ENCODE measurements at regions not wholly inside any gene's neighbourhood (a gene's known extent, or its start where the extent isn't known, plus 50 kb on each side); places are given as distances from the start of the nearest gene placed in this dataset.
A peak's percentile ranks its signal among the peaks of the same experiment; 100 is the strongest.

DNA sequence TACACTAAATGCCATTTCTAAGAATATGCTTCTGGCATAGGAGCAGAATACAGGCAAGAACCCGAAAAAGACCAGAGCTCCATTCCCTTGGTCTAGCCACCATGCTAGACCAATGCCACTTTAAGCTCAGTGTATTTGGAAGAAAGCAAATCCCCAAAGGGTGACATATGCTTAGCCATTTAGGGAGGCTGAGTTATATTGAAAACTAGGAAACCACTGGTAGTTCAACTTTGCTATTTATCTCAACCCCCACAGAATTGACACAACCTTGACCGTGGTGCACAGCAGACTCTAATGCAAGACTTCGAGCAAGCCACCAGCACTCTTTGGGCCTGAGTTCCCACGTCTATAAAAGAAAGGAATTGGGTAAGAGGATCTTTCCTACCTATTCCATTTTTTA, 167.9 kb downstream of the ADSS2 start:
- no peak for DNase-seq
- 86% methylated on average over 4 of the region's 4 CpGs for WGBS
- Histone ChIP-seq H2BK12ac (ENCODE audit: low read length in 2 of 2) (no peak overlapping the region), H3K27ac (ENCODE audit: low read length, poor library complexity, severe bottlenecking) (no peak overlapping the region), H3K14ac (ENCODE audit: low read length in 2 of 2) (no peak overlapping the region), H3K4me3 (ENCODE audit: insufficient read depth in 1 of 2, low read depth in 1 of 2, low read length in 2 of 2) (no peak overlapping the region), H2BK5ac (ENCODE audit: low read depth, low read length, poor library complexity, severe bottlenecking) (no peak overlapping the region), H3K4me1 (ENCODE audit: control insufficient read depth, insufficient read depth, low read depth, low read length) (peaks cover 2% of the 10 kb centered on the region), H3K79me1 (replicated peaks; ENCODE audit: low read length, poor library complexity, severe bottlenecking) (no peaks in the 10 kb centered on the region), H3K9me3 (ENCODE audit: control insufficient read depth, low read length) (peaks cover 2% of the 10 kb centered on the region), H3K4me2 (ENCODE audit: low read length, poor library complexity, severe bottlenecking) (no peak overlapping the region), H3K23ac (ENCODE audit: low read length in 2 of 2) (no peak overlapping the region), H3K9ac (ENCODE audit: low read length) (no peak overlapping the region), H3K27me3 (ENCODE audit: control insufficient read depth in 1 of 2, insufficient read depth in 1 of 2, low read length in 2 of 2) (no peaks in the 10 kb centered on the region), H2AFZ (ENCODE audit: low read depth, low read length) (no peak overlapping the region), H4K91ac (ENCODE audit: low read length) (no peak overlapping the region), H3K4ac (ENCODE audit: low read depth in 1 of 2, low read length in 2 of 2) (no peak overlapping the region), H3K36me3 (ENCODE audit: control insufficient read depth in 1 of 2, insufficient read depth in 2 of 2, low read depth in 1 of 2, low read length in 2 of 2) (peaks cover 0 to 3% of the 10 kb centered on the region in 2 experiments), H2AK5ac (ENCODE audit: low read length, severe bottlenecking) (no peak overlapping the region), H4K8ac (ENCODE audit: low read length) (no peak overlapping the region), H2BK120ac (ENCODE audit: low read depth, low read length) (no peak overlapping the region), H2BK15ac (ENCODE audit: low read depth, poor library complexity, severe bottlenecking) (no peak overlapping the region), H3K18ac (ENCODE audit: low read depth in 1 of 2, low read length in 2 of 2) (no peak overlapping the region)

DNA sequence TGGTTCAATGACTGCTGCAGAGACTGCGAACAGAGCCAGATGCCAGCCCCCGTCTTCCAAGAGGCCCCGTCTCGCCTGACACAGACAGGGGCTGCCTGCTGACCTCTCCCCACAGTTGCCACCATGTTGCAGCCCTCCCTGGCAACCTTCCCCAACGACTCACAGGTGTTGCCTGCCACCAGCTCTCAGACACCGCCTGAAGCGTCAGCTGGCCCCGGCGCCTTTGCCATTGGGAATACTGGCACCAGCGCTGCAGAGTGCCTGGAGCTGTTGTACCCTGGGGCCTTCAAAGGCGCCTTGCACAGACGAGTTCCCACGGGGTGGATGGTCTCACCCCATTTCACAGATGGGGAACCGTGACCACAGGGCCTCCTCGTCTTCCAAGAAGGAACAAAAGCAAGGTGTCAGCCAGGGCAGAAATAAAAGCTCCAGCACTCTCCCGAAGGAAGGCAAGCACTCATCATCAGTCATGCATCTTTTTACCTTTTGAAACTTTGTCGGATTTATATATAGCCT, 167.0 kb downstream of the ADSS2 start:
- Histone ChIP-seq H3K27ac (ENCODE audit: low read length, poor library complexity, severe bottlenecking) (no peak overlapping the region), H3K4me2 (ENCODE audit: low read length, poor library complexity, severe bottlenecking) (no peak overlapping the region), H2BK5ac (ENCODE audit: low read depth, low read length, poor library complexity, severe bottlenecking) (no peak overlapping the region), H2BK120ac (ENCODE audit: low read depth, low read length) (no peak overlapping the region), H3K23ac (ENCODE audit: low read length in 2 of 2) (no peak overlapping the region), H4K8ac (ENCODE audit: low read length) (no peak overlapping the region), H3K79me1 (replicated peaks; ENCODE audit: low read length, poor library complexity, severe bottlenecking) (no peaks in the 10 kb centered on the region), H3K14ac (ENCODE audit: low read length in 2 of 2) (no peak overlapping the region), H3K36me3 (ENCODE audit: control insufficient read depth in 1 of 2, insufficient read depth in 2 of 2, low read depth in 1 of 2, low read length in 2 of 2) (peaks cover 0 to 3% of the 10 kb centered on the region in 2 experiments), H2BK15ac (ENCODE audit: low read depth, poor library complexity, severe bottlenecking) (no peak overlapping the region), H3K4ac (ENCODE audit: low read depth in 1 of 2, low read length in 2 of 2) (peak overlapping the region in 1 of 2 experiments; percentile 60), H3K4me3 (ENCODE audit: insufficient read depth in 1 of 2, low read depth in 1 of 2, low read length in 2 of 2) (no peak overlapping the region), H2AK5ac (ENCODE audit: low read length, severe bottlenecking) (no peak overlapping the region), H3K9ac (ENCODE audit: low read length) (no peak overlapping the region), H3K27me3 (ENCODE audit: control insufficient read depth in 1 of 2, insufficient read depth in 1 of 2, low read length in 2 of 2) (no peaks in the 10 kb centered on the region), H2BK12ac (ENCODE audit: low read length in 2 of 2) (no peak overlapping the region), H2AFZ (ENCODE audit: low read depth, low read length) (no peak overlapping the region), H4K91ac (ENCODE audit: low read length) (no peak overlapping the region), H3K18ac (ENCODE audit: low read depth in 1 of 2, low read length in 2 of 2) (no peak overlapping the region), H3K9me3 (ENCODE audit: control insufficient read depth, low read length) (peaks cover 4% of the 10 kb centered on the region), H3K4me1 (ENCODE audit: control insufficient read depth, insufficient read depth, low read depth, low read length) (peaks cover 2% of the 10 kb centered on the region)
- DNase-seq, result no peak
- WGBS, result 93% methylated on average over 17 of the region's 17 CpGs

DNA sequence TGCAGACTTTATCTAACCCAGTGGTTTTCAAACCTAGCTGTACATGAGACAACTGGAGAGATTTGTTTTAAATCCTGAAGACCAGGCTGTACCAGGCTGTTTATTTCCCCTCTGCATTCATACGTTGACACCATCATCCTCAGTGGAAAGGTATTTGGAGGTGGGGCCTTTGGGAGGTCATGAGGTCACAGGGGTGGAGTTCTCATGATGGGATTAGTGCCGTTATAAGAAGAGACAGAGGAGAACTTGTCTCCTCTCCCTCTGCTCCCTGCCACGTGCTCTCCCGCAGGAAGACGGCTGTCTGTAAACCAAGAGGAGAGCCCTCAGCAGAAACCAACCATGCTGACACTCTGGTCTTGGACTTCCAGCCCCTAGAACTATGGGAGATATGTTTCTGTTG, 165.4 kb downstream of the ADSS2 start:
- Histone ChIP-seq H2BK5ac (ENCODE audit: low read depth, low read length, poor library complexity, severe bottlenecking) (no peak overlapping the region), H2BK120ac (ENCODE audit: low read depth, low read length) (no peak overlapping the region), H3K14ac (ENCODE audit: low read length in 2 of 2) (no peak overlapping the region), H3K4ac (ENCODE audit: low read depth in 1 of 2, low read length in 2 of 2) (no peak overlapping the region), H3K4me3 (ENCODE audit: insufficient read depth in 1 of 2, low read depth in 1 of 2, low read length in 2 of 2) (no peak overlapping the region), H3K27ac (ENCODE audit: low read length, poor library complexity, severe bottlenecking) (no peak overlapping the region), H3K4me2 (ENCODE audit: low read length, poor library complexity, severe bottlenecking) (no peak overlapping the region), H4K91ac (ENCODE audit: low read length) (no peak overlapping the region), H3K9me3 (ENCODE audit: control insufficient read depth, low read length) (peaks cover 4% of the 10 kb centered on the region), H3K18ac (ENCODE audit: low read depth in 1 of 2, low read length in 2 of 2) (no peak overlapping the region), H3K4me1 (ENCODE audit: control insufficient read depth, insufficient read depth, low read depth, low read length) (peaks cover 2% of the 10 kb centered on the region), H3K27me3 (ENCODE audit: control insufficient read depth in 1 of 2, insufficient read depth in 1 of 2, low read length in 2 of 2) (no peaks in the 10 kb centered on the region), H3K9ac (ENCODE audit: low read length) (no peak overlapping the region), H2BK15ac (ENCODE audit: low read depth, poor library complexity, severe bottlenecking) (no peak overlapping the region), H2AFZ (ENCODE audit: low read depth, low read length) (no peak overlapping the region), H3K23ac (ENCODE audit: low read length in 2 of 2) (no peak overlapping the region), H4K8ac (ENCODE audit: low read length) (no peak overlapping the region), H3K79me1 (replicated peaks; ENCODE audit: low read length, poor library complexity, severe bottlenecking) (no peaks in the 10 kb centered on the region), H2BK12ac (ENCODE audit: low read length in 2 of 2) (no peak overlapping the region), H2AK5ac (ENCODE audit: low read length, severe bottlenecking) (no peak overlapping the region), H3K36me3 (ENCODE audit: control insufficient read depth in 1 of 2, insufficient read depth in 2 of 2, low read depth in 1 of 2, low read length in 2 of 2) (peaks cover 0 to 3% of the 10 kb centered on the region in 2 experiments)
- 86% methylated on average over 4 of the region's 5 CpGs for WGBS
- DNase-seq, result no peak

DNA sequence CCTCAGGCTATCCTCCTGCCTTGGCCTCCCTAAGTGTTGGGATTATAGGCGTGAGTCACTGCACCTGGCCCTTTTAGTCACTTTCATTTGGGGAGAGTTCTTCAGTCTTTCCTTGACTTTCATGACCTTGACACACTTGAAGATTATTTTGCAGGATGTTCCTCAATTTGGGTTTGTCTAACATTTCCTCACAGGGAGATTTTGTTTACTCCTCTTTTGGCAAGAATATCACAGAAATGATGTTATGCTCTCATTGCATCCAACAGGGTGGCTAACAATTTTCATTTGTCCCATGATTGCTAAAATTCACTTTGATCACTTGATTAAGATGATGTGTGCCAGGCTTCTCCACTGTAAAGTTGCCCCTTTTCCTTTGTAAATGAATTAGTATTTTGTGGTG, 164.0 kb downstream of the ADSS2 start:
- H4K91ac ChIP-seq (ENCODE audit: low read length), result no peak overlapping the region
- no peak overlapping the region for H3K23ac ChIP-seq (ENCODE audit: low read length in 2 of 2)
- no peak overlapping the region for H3K14ac ChIP-seq (ENCODE audit: low read length in 2 of 2)
- no peaks in the 10 kb centered on the region for H3K79me1 ChIP-seq (replicated peaks; ENCODE audit: low read length, poor library complexity, severe bottlenecking)
- H2AK5ac ChIP-seq (ENCODE audit: low read length, severe bottlenecking), result no peak overlapping the region
- DNase-seq, result no peak
- no peak overlapping the region for H2BK15ac ChIP-seq (ENCODE audit: low read depth, poor library complexity, severe bottlenecking)
- no peaks in the 10 kb centered on the region for H3K27me3 ChIP-seq (ENCODE audit: control insufficient read depth in 1 of 2, insufficient read depth in 1 of 2, low read length in 2 of 2)
- 92% methylated on average over 1 of the region's 1 CpG for WGBS
- peaks cover 4% of the 10 kb centered on the region for H3K9me3 ChIP-seq (ENCODE audit: control insufficient read depth, low read length)
- no peak overlapping the region for H3K4me3 ChIP-seq (ENCODE audit: insufficient read depth in 1 of 2, low read depth in 1 of 2, low read length in 2 of 2)
- H3K4ac ChIP-seq (ENCODE audit: low read depth in 1 of 2, low read length in 2 of 2), result no peak overlapping the region
- H2BK120ac ChIP-seq (ENCODE audit: low read depth, low read length), result no peak overlapping the region
- H2AFZ ChIP-seq (ENCODE audit: low read depth, low read length), result no peak overlapping the region
- no peak overlapping the region for H3K18ac ChIP-seq (ENCODE audit: low read depth in 1 of 2, low read length in 2 of 2)
- no peak overlapping the region for H3K4me2 ChIP-seq (ENCODE audit: low read length, poor library complexity, severe bottlenecking)
- H2BK5ac ChIP-seq (ENCODE audit: low read depth, low read length, poor library complexity, severe bottlenecking), result no peak overlapping the region
- H4K8ac ChIP-seq (ENCODE audit: low read length), result no peak overlapping the region
- H3K9ac ChIP-seq (ENCODE audit: low read length), result no peak overlapping the region
- H3K36me3 ChIP-seq (ENCODE audit: control insufficient read depth in 1 of 2, insufficient read depth in 2 of 2, low read depth in 1 of 2, low read length in 2 of 2), result peaks cover 0 to 3% of the 10 kb centered on the region in 2 experiments
- peaks cover 2% of the 10 kb centered on the region for H3K4me1 ChIP-seq (ENCODE audit: control insufficient read depth, insufficient read depth, low read depth, low read length)
- H2BK12ac ChIP-seq (ENCODE audit: low read length in 2 of 2), result no peak overlapping the region
- no peak overlapping the region for H3K27ac ChIP-seq (ENCODE audit: low read length, poor library complexity, severe bottlenecking)

All from mesenchymal stem cell (in vitro differentiated cells and primary cell).